Mammary epithelial cell (primary cell): ENCODE measurements at regions not wholly inside any gene's neighbourhood (a gene's known extent, or its start where the extent isn't known, plus 50 kb on each side); places are given as distances from the start of the nearest gene placed in this dataset.

ENCODE experiments used
- CTCF ChIP-seq, 2 donors: IDR thresholded peaks in 1 of 2; conservative IDR thresholded peaks in 1 of 2; 2 replicates each; pipeline ENCODE4 v1.5.1; 2011 to 2012; ENCODE audit warnings: inconsistent platforms in 2 of 2, low read length in 2 of 2, mild to moderate bottlenecking in 2 of 2, control low read depth in 1 of 2, low read depth in 1 of 2; ENCODE audit not compliant: insufficient read depth in 1 of 2; ENCODE audit errors: extremely low read depth in 1 of 2
- EZH2 ChIP-seq: IDR thresholded peaks from 2 replicates; pipeline ENCODE4 v1.6.1; 2012; ENCODE audit warnings: low read length, inconsistent platforms, borderline replicate concordance

GRCh38 chr1:195748969-195749368, 859.3 kb downstream of the KCNT2 start:
- TF ChIP-seq CTCF (conservative IDR thresholded peaks at IDR 0.05 in 1 of 2, IDR thresholded peaks at IDR 0.05 in 1 of 2; ENCODE audit: extremely low read depth in 1 of 2, insufficient read depth in 1 of 2, low read depth in 1 of 2, low read length in 2 of 2) (no peak), EZH2 (no peak)
